ENCODE measurements at regions not wholly inside any gene's neighbourhood (a gene's known extent, or its start where the extent isn't known, plus 50 kb on each side); places are given as distances from the start of the nearest gene placed in this dataset.

DNA sequence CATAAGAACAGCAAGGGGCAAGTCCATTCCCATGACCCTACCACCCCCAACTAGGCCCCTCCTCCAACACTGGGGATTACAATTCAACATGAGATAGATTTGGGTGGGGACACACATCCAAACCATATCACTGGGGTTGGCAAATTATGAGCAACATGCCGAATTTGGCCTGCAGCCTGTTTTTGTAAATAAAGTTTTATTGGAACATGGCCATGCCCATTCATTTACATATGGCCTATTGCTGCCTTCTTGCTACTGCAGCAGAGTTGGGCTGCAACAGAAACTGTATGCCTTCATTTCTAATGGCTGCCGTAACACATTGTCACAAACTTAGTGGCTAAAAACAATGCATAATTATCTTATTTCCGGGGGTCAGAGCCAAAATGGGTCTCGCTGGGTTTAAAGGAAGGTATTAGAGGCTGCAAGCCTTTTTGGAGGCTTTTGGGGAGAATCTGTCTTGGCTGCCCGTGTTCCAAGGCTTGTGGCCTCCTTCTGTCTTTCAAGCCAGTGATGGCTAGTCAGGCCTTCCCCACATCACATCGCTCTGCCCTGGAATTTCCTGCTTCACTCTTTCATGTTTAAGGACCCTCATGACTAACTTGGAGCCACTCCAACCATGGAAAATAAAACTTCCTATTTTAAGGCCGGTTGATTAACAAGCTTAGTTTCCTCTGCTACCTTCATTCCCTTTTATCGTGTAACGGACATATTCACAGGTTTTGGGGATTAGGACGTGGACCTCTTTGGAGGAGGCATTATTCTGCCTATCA, 428.5 kb upstream of the PROK2 start:
- 97% methylated on average over 6 of the region's 10 CpGs for WGBS (ENCODE audit: insufficient coverage)

DNA sequence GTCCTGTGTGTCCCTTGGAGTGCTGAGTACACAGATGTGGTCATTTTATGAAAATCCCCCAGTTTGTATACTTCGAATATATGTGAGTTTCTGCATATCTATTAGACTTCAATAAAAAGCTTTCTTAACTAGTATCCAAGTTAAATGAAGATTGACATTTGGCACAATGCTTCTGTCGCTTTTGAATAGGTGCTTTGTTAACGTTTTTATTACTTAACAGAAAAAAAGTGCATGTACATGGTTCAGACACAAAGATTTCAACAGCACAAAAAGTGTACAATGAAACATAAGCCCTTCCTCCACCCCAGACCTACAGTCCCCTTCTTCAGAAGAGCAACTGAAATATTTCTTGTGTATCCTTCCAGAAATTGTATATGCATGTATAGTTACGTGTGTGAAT, 427.4 kb upstream of the PROK2 start:
- H3K27me3 ChIP-seq (ENCODE audit: control insufficient read depth, insufficient read depth, low read length) = no peaks in the 10 kb centered on the region
- H3K4me1 ChIP-seq (ENCODE audit: control insufficient read depth, insufficient read depth, low read length) = no peaks in the 10 kb centered on the region
- H3K27ac ChIP-seq (ENCODE audit: low read depth, low read length) = no peak overlapping the region
- DNase-seq (ENCODE audit: low read depth in 4 of 6, low spot score in 6 of 6) = no peak
- no peak overlapping the region for H3K4me3 ChIP-seq (ENCODE audit: low read depth, low read length)
- no peaks in the 10 kb centered on the region for H3K9me3 ChIP-seq (ENCODE audit: control insufficient read depth, insufficient read depth, low read length)
- no CpG with 5 or more reads among the region's 4 CpGs for WGBS (ENCODE audit: insufficient coverage)
- no peaks in the 10 kb centered on the region for H3K36me3 ChIP-seq (ENCODE audit: control insufficient read depth, insufficient read depth, low read length)

More for the DNA sequence above, 428.5 kb upstream of the PROK2 start:
- Histone ChIP-seq H3K27ac (ENCODE audit: low read depth, low read length) (no peak overlapping the region), H3K4me1 (ENCODE audit: control insufficient read depth, insufficient read depth, low read length) (no peaks in the 10 kb centered on the region), H3K36me3 (ENCODE audit: control insufficient read depth, insufficient read depth, low read length) (no peaks in the 10 kb centered on the region), H3K9me3 (ENCODE audit: control insufficient read depth, insufficient read depth, low read length) (no peaks in the 10 kb centered on the region), H3K4me3 (ENCODE audit: low read depth, low read length) (no peak overlapping the region), H3K27me3 (ENCODE audit: control insufficient read depth, insufficient read depth, low read length) (no peaks in the 10 kb centered on the region)
- DNase-seq (ENCODE audit: low read depth in 4 of 6, low spot score in 6 of 6) = no peak

DNA sequence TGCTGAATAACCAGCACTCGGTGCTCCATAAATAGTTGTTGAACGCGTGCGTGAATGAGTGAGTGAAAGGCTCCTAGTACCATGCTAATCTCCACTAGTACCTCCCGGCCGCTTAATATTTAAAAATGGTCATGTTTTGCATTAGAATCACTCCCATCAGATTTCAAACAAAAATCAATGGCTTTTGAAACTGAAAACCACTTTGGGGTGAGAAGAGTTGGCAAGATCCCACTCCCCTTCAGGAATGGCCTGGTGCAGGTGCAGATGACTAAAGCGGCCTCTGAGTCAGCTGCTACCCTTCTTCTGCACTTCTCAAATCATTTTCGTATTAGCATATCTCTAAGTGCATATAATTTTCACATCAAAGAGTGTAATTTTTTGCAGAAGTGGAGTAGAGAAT, 425.3 kb upstream of the PROK2 start:
- no peaks in the 10 kb centered on the region for H3K27me3 ChIP-seq (ENCODE audit: control insufficient read depth, insufficient read depth, low read length)
- WGBS (ENCODE audit: insufficient coverage) = no CpG with 5 or more reads among the region's 8 CpGs
- no peak for DNase-seq (ENCODE audit: low read depth in 4 of 6, low spot score in 6 of 6)
- H3K4me1 ChIP-seq (ENCODE audit: control insufficient read depth, insufficient read depth, low read length) = no peaks in the 10 kb centered on the region
- no peaks in the 10 kb centered on the region for H3K36me3 ChIP-seq (ENCODE audit: control insufficient read depth, insufficient read depth, low read length)
- no peaks in the 10 kb centered on the region for H3K9me3 ChIP-seq (ENCODE audit: control insufficient read depth, insufficient read depth, low read length)
- H3K27ac ChIP-seq (ENCODE audit: low read depth, low read length) = no peak overlapping the region
- H3K4me3 ChIP-seq (ENCODE audit: low read depth, low read length) = no peak overlapping the region

DNA sequence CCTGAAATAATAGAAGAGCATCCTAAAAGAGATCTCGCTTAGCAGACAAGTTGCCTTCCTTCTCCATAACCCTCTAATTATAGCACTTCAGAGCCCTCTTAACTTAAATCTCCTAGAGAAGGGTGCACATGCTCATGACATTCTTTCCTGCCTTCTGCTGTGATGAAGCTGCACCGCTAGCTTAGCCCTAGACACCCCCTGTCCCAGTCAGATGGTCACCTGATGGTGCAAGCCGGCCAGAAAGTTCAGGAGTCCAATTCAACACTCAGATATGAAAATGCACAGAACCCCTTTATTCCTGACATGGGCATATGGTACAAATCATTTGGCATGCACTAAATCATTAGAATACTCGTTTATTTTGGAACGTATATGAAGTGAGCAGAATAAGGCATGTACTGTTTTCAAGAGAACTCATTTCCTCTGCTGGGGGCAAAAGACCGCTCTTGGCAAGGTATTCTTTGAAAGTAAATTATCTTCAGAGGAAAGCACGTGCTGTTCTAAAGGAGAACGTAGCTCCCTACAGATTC, 420.4 kb upstream of the PROK2 start:
- no peak for DNase-seq (ENCODE audit: low read depth in 4 of 6, low spot score in 6 of 6)
- no peaks in the 10 kb centered on the region for H3K27me3 ChIP-seq (ENCODE audit: control insufficient read depth, insufficient read depth, low read length)
- H3K4me1 ChIP-seq (ENCODE audit: control insufficient read depth, insufficient read depth, low read length) = no peaks in the 10 kb centered on the region
- H3K27ac ChIP-seq (ENCODE audit: low read depth, low read length) = no peak overlapping the region
- H3K36me3 ChIP-seq (ENCODE audit: control insufficient read depth, insufficient read depth, low read length) = no peaks in the 10 kb centered on the region
- H3K4me3 ChIP-seq (ENCODE audit: low read depth, low read length) = no peak overlapping the region
- peaks cover 5% of the 10 kb centered on the region for H3K9me3 ChIP-seq (ENCODE audit: control insufficient read depth, insufficient read depth, low read length)
- WGBS (ENCODE audit: insufficient coverage) = 63% methylated on average over 3 of the region's 8 CpGs

DNA sequence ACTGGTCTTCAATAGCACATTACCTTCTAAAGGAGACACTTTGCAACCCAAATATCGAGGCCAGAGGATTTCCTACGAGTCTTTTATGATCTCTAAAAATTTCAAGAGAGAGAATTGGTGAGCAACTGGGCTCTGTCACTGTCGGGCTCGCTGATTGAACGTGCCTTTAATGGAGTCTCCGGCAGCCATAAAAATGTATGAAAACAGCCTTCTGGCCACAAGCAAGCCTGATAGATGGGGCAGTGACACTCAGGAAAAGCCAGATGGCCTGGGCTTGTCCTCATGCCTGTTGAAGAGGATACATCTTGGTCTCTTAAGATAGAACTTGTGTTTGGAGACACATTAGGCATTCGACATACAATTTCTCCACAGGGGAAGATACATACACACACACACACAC, 419.5 kb upstream of the PROK2 start:
- no peak for DNase-seq (ENCODE audit: low read depth in 4 of 6, low spot score in 6 of 6)
- 72% methylated on average over 7 of the region's 7 CpGs for WGBS (ENCODE audit: insufficient coverage)
- Histone ChIP-seq H3K4me3 (ENCODE audit: low read depth, low read length) (no peak overlapping the region), H3K9me3 (ENCODE audit: control insufficient read depth, insufficient read depth, low read length) (peaks cover 5% of the 10 kb centered on the region), H3K36me3 (ENCODE audit: control insufficient read depth, insufficient read depth, low read length) (no peaks in the 10 kb centered on the region), H3K27me3 (ENCODE audit: control insufficient read depth, insufficient read depth, low read length) (no peaks in the 10 kb centered on the region), H3K27ac (ENCODE audit: low read depth, low read length) (no peak overlapping the region), H3K4me1 (ENCODE audit: control insufficient read depth, insufficient read depth, low read length) (no peaks in the 10 kb centered on the region)

DNA sequence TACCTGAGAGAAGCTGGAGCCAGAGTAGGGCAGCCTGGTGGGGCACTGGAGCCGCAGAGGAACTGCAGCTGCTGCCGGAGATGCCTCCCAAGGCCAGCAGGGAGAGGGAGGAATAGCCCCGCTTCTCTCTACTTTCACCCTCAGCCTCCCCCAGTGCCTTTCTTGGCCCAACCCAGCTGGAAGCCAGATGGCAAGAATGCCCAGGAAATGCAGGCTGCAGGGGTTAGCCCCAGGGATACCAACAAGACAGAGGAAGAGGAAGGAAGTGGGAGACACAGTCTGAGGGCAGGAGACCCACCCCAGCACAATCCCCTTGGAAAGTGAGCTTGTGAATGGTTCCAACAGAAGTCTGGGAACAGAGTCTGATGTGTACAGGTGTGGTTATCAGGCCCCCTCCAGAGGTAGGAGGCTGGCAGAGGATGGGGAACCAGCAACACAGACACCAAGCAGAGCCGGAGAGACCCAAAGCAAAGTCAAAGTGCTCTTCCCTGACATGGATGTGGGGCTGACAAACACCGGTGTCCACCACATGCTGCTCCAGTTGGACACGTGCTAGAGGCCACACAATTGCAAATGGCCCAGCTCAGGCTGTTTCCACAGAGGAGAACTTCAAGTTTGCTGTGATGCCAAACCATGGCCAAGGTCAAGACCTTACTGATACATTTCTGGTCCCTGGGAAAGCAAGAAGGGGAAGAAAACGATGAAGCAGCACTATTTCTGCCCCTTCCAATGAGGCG, 418.8 kb upstream of the PROK2 start:
- H3K4me3 ChIP-seq (ENCODE audit: low read depth, low read length) = no peak overlapping the region
- peaks cover 5% of the 10 kb centered on the region for H3K9me3 ChIP-seq (ENCODE audit: control insufficient read depth, insufficient read depth, low read length)
- H3K4me1 ChIP-seq (ENCODE audit: control insufficient read depth, insufficient read depth, low read length) = no peaks in the 10 kb centered on the region
- no peak for DNase-seq (ENCODE audit: low read depth in 4 of 6, low spot score in 6 of 6)
- no peaks in the 10 kb centered on the region for H3K27me3 ChIP-seq (ENCODE audit: control insufficient read depth, insufficient read depth, low read length)
- 82% methylated on average over 4 of the region's 8 CpGs for WGBS (ENCODE audit: insufficient coverage)
- H3K27ac ChIP-seq (ENCODE audit: low read depth, low read length) = no peak overlapping the region
- no peaks in the 10 kb centered on the region for H3K36me3 ChIP-seq (ENCODE audit: control insufficient read depth, insufficient read depth, low read length)

DNA sequence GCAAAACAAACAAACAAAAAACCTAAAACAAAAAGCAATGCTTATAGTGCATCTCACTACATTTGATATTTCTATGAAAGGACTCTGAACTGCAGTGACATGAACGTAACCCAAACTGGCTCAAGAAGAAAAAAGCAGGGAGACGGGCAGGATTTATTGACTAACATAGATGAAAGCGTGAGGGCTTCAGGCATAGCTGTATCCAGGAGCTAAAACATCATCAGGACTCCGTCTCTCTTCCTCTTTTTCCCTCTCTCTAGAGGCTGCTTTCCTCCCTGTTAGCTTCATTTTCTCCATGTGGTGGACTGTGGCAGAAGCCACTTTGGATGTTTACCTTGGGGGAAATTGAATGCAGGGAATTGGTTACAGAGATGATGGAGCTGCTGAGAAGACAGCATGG, 418.2 kb upstream of the PROK2 start:
- no peak overlapping the region for H3K27ac ChIP-seq (ENCODE audit: low read depth, low read length)
- H3K4me3 ChIP-seq (ENCODE audit: low read depth, low read length) = no peak overlapping the region
- H3K27me3 ChIP-seq (ENCODE audit: control insufficient read depth, insufficient read depth, low read length) = no peaks in the 10 kb centered on the region
- WGBS (ENCODE audit: insufficient coverage) = 80% methylated on average over 3 of the region's 4 CpGs
- H3K36me3 ChIP-seq (ENCODE audit: control insufficient read depth, insufficient read depth, low read length) = no peaks in the 10 kb centered on the region
- peaks cover 5% of the 10 kb centered on the region for H3K9me3 ChIP-seq (ENCODE audit: control insufficient read depth, insufficient read depth, low read length)
- no peak for DNase-seq (ENCODE audit: low read depth in 4 of 6, low spot score in 6 of 6)
- H3K4me1 ChIP-seq (ENCODE audit: control insufficient read depth, insufficient read depth, low read length) = no peaks in the 10 kb centered on the region

DNA sequence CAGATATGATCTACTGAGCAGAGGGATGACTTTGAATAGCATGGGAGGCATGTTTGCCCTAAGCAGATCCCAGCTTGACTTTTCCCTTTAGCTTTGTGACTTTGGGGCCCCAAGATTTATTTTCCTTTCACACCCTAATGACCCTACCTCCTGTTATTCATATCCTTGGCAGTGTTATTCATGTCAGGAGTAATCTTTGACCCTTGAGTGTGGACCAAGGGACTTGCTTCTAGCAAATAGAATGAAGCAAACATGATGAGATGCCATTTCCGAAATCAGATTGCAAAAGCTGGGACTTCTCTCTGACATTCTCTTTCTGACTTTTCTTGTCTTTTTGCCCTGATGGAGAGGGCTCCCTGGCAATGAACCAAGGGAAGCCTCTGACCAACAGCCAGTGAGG, 415.4 kb upstream of the PROK2 start:
- 100% methylated on average over 1 of the region's 1 CpG for WGBS (ENCODE audit: insufficient coverage)

DNA sequence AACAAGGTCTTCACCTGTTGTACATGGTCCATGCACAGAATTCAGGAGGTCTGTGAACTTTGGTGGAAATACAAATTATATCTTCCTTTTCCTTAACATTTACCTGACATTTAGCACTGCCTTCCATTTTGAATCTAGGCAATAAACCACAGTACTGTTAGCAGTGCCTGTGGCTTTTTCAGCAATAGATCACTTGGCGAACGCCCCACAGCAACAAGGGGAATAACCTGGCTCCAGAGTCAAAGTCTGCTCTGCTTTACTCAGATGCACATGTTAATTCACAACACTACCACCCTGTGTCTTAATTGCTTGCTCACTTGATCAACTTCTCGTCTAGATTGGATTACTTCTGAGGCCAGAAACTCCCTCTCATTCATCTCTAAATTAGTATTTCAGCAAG, 414.6 kb upstream of the PROK2 start:
- Histone ChIP-seq H3K36me3 (ENCODE audit: control insufficient read depth, insufficient read depth, low read length) (no peaks in the 10 kb centered on the region), H3K27ac (ENCODE audit: low read depth, low read length) (no peak overlapping the region), H3K9me3 (ENCODE audit: control insufficient read depth, insufficient read depth, low read length) (peaks cover 5% of the 10 kb centered on the region), H3K4me1 (ENCODE audit: control insufficient read depth, insufficient read depth, low read length) (no peaks in the 10 kb centered on the region), H3K27me3 (ENCODE audit: control insufficient read depth, insufficient read depth, low read length) (no peaks in the 10 kb centered on the region), H3K4me3 (ENCODE audit: low read depth, low read length) (no peak overlapping the region)
- no peak for DNase-seq (ENCODE audit: low read depth in 4 of 6, low spot score in 6 of 6)
- 73% methylated on average over 2 of the region's 3 CpGs for WGBS (ENCODE audit: insufficient coverage)

More for the DNA sequence above, 415.4 kb upstream of the PROK2 start:
- Histone ChIP-seq H3K4me3 (ENCODE audit: low read depth, low read length) (no peak overlapping the region), H3K9me3 (ENCODE audit: control insufficient read depth, insufficient read depth, low read length) (peaks cover 5% of the 10 kb centered on the region), H3K36me3 (ENCODE audit: control insufficient read depth, insufficient read depth, low read length) (no peaks in the 10 kb centered on the region), H3K27me3 (ENCODE audit: control insufficient read depth, insufficient read depth, low read length) (no peaks in the 10 kb centered on the region), H3K4me1 (ENCODE audit: control insufficient read depth, insufficient read depth, low read length) (no peaks in the 10 kb centered on the region), H3K27ac (ENCODE audit: low read depth, low read length) (no peak overlapping the region)
- DNase-seq (ENCODE audit: low read depth in 4 of 6, low spot score in 6 of 6) = no peak
